Common myeloid progenitor, CD34-positive (primary cell): ENCODE measurements at regions not wholly inside any gene's neighbourhood (a gene's known extent, or its start where the extent isn't known, plus 50 kb on each side); places are given as distances from the start of the nearest gene placed in this dataset.

Experiments
- CTCF ChIA-PET: fragments of 350-600 bp; sonication (Branson Sonifier 250); formaldehyde crosslinking; loops from one replicate; lab custom pipeline; 2021; ENCODE audit warnings: antibody characterized with exemption; lab: Charles Lee
- POLR2A ChIA-PET: fragments of 350-600 bp; sonication (Branson Sonifier 250); formaldehyde crosslinking; loops from one replicate; lab custom pipeline; 2021; ENCODE audit warnings: antibody characterized with exemption; lab: Charles Lee
- DNase-seq, 3 donors: peaks; one replicate each; pipeline versions ENCODE4 v3.0.0 to v3.0.0-alpha.2; 2013
- H3K27ac ChIP-seq, 2 experiments: 1 replicate in 1 of 2; 2 replicates in 1 of 2; pipeline ENCODE4 v1.7.0; 2013; ENCODE audit warnings: inconsistent platforms in 2 of 2, low read length in 2 of 2, mild to moderate bottlenecking in 2 of 2, low read depth in 1 of 2, moderate library complexity in 1 of 2; ENCODE audit not compliant: severe bottlenecking in 2 of 2, insufficient read depth in 1 of 2, poor library complexity in 1 of 2
- H3K27me3 ChIP-seq, 5 experiments: replicated peaks in 2 of 5; 1 replicate in 3 of 5; 2 replicates in 2 of 5; pipeline versions ENCODE4 v1.6.1 to v1.7.0; 2013; ENCODE audit warnings: low read length in 4 of 5, mild to moderate bottlenecking in 2 of 5, moderate library complexity in 2 of 5, inconsistent platforms in 1 of 5; ENCODE audit not compliant: insufficient read depth in 5 of 5, control insufficient read depth in 4 of 5
- H3K36me3 ChIP-seq, 4 experiments: 1 replicate in 2 of 4; 2 replicates in 2 of 4; pipeline versions ENCODE4 v1.6.1 to v1.7.0; 2013; ENCODE audit warnings: low read length in 3 of 4, control low read depth in 1 of 4, mild to moderate bottlenecking in 1 of 4; ENCODE audit not compliant: control insufficient read depth in 4 of 4, insufficient read depth in 4 of 4
- H3K4me1 ChIP-seq, 4 experiments: 1 replicate in 3 of 4; 2 replicates in 1 of 4; pipeline versions ENCODE4 v1.6.1 to v1.7.1; 2013; ENCODE audit warnings: low read length in 3 of 4, mild to moderate bottlenecking in 3 of 4, control low read depth in 1 of 4, inconsistent platforms in 1 of 4, moderate library complexity in 1 of 4; ENCODE audit not compliant: control insufficient read depth in 4 of 4, insufficient read depth in 4 of 4; ENCODE audit errors: control extremely low read depth in 1 of 4
- H3K4me3 ChIP-seq, 7 experiments: 1 replicate in 4 of 7; 2 replicates in 3 of 7; pipeline versions ENCODE4 v1.5.1 to v1.7.0; 2013; ENCODE audit warnings: mild to moderate bottlenecking in 7 of 7, low read length in 6 of 7, moderate library complexity in 6 of 7, inconsistent platforms in 2 of 7, low read depth in 2 of 7, control low read depth in 1 of 7; ENCODE audit not compliant: insufficient read depth in 4 of 7, control insufficient read depth in 1 of 7; ENCODE audit errors: extremely low read depth in 1 of 7
- H3K9me3 ChIP-seq, 5 experiments: 1 replicate in 4 of 5; 2 replicates in 1 of 5; pipeline versions ENCODE4 v1.6.1 to v1.7.1; 2013; ENCODE audit warnings: low read length in 4 of 5, mild to moderate bottlenecking in 2 of 5, inconsistent platforms in 1 of 5, low read depth in 1 of 5, moderate library complexity in 1 of 5; ENCODE audit not compliant: control insufficient read depth in 4 of 5, insufficient read depth in 2 of 5; ENCODE audit errors: control extremely low read depth in 1 of 5
- WGBS: methylation state at CpG from one replicate; pipeline ENCODE4 v1.1.5; 2013; ENCODE audit not compliant: insufficient coverage; 5-methylcytosine and 5-hydroxymethylcytosine counted together

DNA sequence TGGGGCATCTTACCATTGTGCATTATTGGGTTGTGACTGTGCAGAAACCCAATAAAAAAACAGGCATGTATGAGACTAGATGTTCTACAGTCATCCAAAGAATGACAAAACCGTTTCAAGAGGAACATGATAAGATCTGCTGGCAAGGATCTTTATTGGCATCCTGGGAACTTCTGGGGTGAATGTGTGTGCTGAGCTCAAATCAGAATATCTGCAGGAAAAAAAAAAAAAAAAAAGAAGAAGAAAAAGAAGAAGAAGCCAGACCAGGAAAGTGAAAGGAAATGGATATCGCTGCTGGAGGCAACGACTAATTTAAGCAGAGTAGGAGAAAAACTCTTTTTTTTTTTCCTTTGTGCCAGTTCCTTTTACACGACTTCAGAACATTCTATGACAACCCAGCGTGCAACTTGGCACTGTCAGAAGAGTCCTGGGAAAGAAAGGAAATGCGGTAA, 484.2 kb upstream of the BOD1L1 start:
- Histone ChIP-seq H3K27me3 (no peaks in the 10 kb centered on the region), H3K4me3 (peak overlapping the region in 3 of 7 experiments; percentile 16 to 69 (median 49)), H3K36me3 (no peaks in the 10 kb centered on the region), H3K4me1 (peaks cover 0 to 11% (median 7%) of the 10 kb centered on the region in 4 experiments), H3K9me3 (peaks cover 0 to 7% (median 5%) of the 10 kb centered on the region in 5 experiments), H3K27ac (no peak overlapping the region)
- WGBS, result no CpG with 5 or more reads among the region's 6 CpGs
- ChIA-PET CTCF (no interaction called here), POLR2A (no interaction called here)
- DNase-seq, result peak; percentile 9 to 47 (median 45)

DNA sequence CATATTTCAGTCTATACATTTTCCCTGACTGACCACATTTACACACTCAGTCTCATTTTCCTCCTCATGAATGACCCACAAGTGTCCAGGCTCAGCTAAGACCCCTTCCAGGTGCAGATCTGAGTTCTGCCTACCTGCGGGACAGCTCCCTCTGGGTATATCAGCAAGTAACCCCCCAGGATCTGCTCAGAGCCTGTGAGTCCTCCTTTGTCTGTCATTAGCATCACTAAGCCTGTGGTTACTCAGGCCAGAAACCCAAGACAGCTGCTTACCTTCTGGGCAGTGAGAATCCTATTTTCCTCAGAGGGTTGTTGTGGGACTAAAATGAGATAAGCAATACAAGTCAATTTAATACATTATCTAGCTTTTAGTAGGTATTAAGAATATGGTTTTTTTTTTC, 487.6 kb upstream of the BOD1L1 start:
- H3K9me3 ChIP-seq, result no peaks in the 10 kb centered on the region
- H3K4me3 ChIP-seq, result no peak overlapping the region
- no peak overlapping the region for H3K27ac ChIP-seq
- no peaks in the 10 kb centered on the region for H3K36me3 ChIP-seq
- H3K27me3 ChIP-seq, result no peaks in the 10 kb centered on the region
- no peak for DNase-seq
- H3K4me1 ChIP-seq, result peaks cover 0 to 16% (median 13%) of the 10 kb centered on the region in 4 experiments
- WGBS, result 100% methylated on average over 1 of the region's 1 CpG
- ChIA-PET CTCF (interaction anchor here (1.2 kb wide), 1 partner anchor 132 kb away, joined by 3 read pairs; no protein-coding TSS in a partner anchor), POLR2A (no interaction called here)

DNA sequence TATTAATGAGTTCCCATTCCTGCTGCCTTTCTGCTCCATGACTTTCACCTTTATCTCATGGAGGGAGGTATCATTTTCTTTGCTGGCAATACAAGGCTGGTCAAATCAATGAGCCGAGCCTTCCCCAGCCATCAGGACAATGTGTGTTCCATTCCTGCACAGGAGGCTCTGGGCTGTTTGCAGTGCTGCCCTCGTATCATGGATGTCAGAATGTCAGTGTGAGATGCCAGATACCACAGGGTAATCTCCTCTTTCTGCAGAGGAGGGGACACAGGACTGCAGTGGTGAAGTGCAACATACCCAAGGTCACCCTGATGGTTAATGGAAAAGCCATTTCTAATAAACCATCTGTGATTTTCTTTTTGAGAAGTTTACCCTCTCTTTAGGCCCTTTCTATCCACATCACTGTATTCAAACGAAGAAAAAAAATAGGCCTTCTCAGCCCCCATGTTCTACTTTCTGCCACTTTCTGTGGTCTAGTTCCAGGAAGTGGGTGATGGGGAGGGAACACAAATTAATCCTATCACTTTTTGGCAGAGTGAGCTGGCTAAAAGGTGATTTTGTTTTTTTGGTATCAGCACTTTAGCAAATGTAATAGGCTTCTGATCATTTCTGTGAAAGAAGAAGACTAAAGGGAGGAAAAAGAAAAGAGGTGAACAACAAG, 490.2 kb upstream of the BOD1L1 start:
- no peak overlapping the region for H3K27ac ChIP-seq
- peaks cover 0 to 7% (median 5%) of the 10 kb centered on the region in 4 experiments for H3K4me1 ChIP-seq
- peak; percentile 2 to 61 (median 54) for DNase-seq
- ChIA-PET CTCF (no interaction called here), POLR2A (no interaction called here)
- WGBS, result 39% methylated on average over 3 of the region's 3 CpGs
- no peaks in the 10 kb centered on the region for H3K9me3 ChIP-seq
- H3K4me3 ChIP-seq, result no peak overlapping the region
- H3K27me3 ChIP-seq, result no peaks in the 10 kb centered on the region
- H3K36me3 ChIP-seq, result no peaks in the 10 kb centered on the region

DNA sequence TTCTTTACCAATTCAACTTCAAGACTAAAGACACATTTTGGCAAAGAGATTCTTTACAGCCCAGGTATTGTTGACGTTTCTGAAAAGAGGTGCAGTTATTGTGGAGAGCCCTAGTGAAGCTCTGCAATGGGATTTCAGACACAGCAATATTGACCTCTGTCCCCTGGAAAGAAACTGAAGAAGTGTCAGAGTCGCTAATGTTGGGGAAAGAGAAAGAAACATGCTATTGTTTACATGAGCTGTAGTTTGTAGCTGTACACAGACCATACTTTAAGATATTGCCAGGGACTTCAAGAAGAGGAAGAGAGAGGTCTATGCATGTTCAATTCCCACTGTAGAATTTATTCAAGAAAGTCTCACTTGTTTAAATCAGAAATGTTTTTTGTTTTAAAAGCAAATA, 497.3 kb upstream of the BOD1L1 start:
- CTCF ChIA-PET, result no interaction called here
- no peak for DNase-seq

DNA sequence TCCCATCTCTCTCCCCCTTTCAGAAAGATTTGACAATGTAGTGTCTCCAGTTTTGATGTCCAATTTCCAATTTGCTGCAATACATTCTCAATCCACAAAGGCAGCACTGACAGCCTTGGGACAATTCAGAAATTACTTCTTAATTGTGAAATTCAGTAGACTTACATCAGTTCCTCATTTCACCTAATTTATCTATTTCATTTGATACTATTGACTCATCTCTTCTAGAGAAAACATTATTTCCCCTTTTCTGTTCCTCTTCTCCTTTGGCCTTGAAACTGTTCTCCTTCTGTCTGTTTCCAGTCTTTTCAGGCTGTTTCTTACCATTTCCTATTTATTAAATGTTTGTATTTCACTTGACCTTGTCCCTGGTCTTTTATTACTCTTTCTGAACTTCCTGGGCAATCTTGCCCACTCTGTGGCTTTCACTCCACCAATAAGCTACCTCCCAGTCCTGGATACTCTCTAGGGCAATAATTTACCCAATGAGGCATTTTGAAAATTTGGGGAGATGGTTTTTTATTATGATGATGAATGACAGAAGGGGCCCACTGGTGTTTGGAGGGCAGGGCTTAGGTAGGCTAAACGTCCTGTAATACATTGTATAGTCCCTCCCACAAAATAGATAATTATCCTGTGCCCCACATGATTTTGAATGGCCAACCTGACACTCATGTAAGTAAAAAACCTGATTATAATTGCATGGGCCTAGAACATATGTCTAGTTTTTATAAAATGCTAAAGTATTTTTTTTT, 498.0 kb upstream of the BOD1L1 start:
- Histone ChIP-seq H3K36me3 (no peaks in the 10 kb centered on the region), H3K4me3 (no peak overlapping the region), H3K27ac (no peak overlapping the region), H3K4me1 (peaks cover 0 to 15% (median 0%) of the 10 kb centered on the region in 4 experiments), H3K9me3 (no peaks in the 10 kb centered on the region), H3K27me3 (no peaks in the 10 kb centered on the region)
- DNase-seq, result peak; percentile 20 to 73 (median 70)
- ChIA-PET POLR2A (no interaction called here), CTCF (no interaction called here)
- WGBS, result no CpG with 5 or more reads among the region's 1 CpG

More for the DNA sequence above, 497.3 kb upstream of the BOD1L1 start:
- no peaks in the 10 kb centered on the region for H3K9me3 ChIP-seq
- no peak overlapping the region for H3K27ac ChIP-seq
- peaks cover 0 to 15% (median 0%) of the 10 kb centered on the region in 4 experiments for H3K4me1 ChIP-seq
- no peak overlapping the region for H3K4me3 ChIP-seq
- POLR2A ChIA-PET, result no interaction called here
- no peaks in the 10 kb centered on the region for H3K36me3 ChIP-seq
- no peaks in the 10 kb centered on the region for H3K27me3 ChIP-seq
- WGBS, result 75% methylated on average over 1 of the region's 2 CpGs

DNA sequence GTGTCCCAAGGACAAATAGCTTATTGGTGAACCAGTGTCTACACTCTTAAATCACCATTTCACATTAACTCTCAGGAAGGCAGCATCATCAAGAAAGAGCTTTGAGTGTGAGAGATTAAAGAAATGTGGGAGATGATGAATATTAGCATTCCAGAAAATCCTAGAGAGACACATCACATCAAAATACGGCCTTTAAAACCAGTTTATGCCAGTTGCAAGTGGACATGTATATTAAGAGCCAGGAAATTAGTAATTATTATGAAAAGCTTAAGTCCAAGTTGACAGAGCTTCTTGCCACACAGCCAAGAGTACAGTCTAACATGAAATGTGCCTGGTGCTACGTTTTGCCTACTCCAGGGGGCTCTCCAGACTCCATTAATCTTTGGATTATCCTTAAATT, 503.0 kb upstream of the BOD1L1 start:
- POLR2A ChIA-PET, result no interaction called here
- no peak overlapping the region for H3K4me3 ChIP-seq
- no peak overlapping the region for H3K27ac ChIP-seq
- H3K36me3 ChIP-seq, result no peaks in the 10 kb centered on the region
- 100% methylated on average over 1 of the region's 2 CpGs for WGBS
- H3K9me3 ChIP-seq, result no peaks in the 10 kb centered on the region
- CTCF ChIA-PET, result no interaction called here
- no peak for DNase-seq
- no peaks in the 10 kb centered on the region for H3K27me3 ChIP-seq
- peaks cover 0 to 10% (median 0%) of the 10 kb centered on the region in 4 experiments for H3K4me1 ChIP-seq

DNA sequence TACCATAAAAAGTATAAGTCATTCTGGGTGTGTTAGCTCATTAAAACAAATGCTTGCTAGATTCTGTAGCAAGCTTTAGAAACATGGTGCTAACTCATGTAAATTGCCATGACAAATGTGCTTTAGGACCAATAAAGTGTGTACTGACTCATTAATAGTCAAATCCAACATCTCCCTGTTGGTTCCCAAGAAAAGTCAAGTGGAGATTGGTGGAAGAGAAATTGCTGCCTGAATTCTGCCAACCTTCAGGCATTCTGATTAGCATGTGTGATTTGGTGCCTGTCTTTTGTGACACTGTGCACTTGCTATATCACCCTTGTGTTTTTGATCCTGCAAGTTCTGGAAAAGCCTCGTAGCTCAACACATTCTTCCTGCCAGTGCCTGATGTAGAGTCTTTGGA, 503.8 kb upstream of the BOD1L1 start:
- Histone ChIP-seq H3K27me3 (no peaks in the 10 kb centered on the region), H3K4me1 (peaks cover 0 to 2% (median 0%) of the 10 kb centered on the region in 4 experiments), H3K9me3 (no peaks in the 10 kb centered on the region), H3K36me3 (no peaks in the 10 kb centered on the region), H3K4me3 (no peak overlapping the region), H3K27ac (no peak overlapping the region)
- no CpG with 5 or more reads among the region's 1 CpG for WGBS
- DNase-seq, result no peak
- CTCF ChIA-PET, result no interaction called here
- POLR2A ChIA-PET, result no interaction called here
